HG02623 (cell line): ENCODE measurements at regions not wholly inside any gene's neighbourhood (a gene's known extent, or its start where the extent isn't known, plus 50 kb on each side); places are given as distances from the start of the nearest gene placed in this dataset.

ENCODE experiments used
- ATAC-seq: cut with Tn5 transposase; IDR thresholded peaks from one replicate; pipeline ENCODE4 v1.9.1; 2021; ENCODE audit warnings: moderate library complexity; ENCODE audit not compliant: unreplicated experiment

GRCh38 chr2:196248467-196249094 lies 77.2 kb upstream of the STK17B start:
- ATAC-seq = no peak

GRCh38 chr2:196249171-196249570 lies 77.8 kb upstream of the STK17B start:
- ATAC-seq = no peak

- peak; percentile 90 for ATAC-seq
These were observed 78.5 kb upstream of the STK17B start for GRCh38 chr2:196249860-196250259.

- no peak for ATAC-seq
These were observed 79.8 kb upstream of the STK17B start for GRCh38 chr2:196251132-196251531.

GRCh38 chr2:196252408-196253115 lies 81.2 kb upstream of the STK17B start:
- no peak for ATAC-seq

- ATAC-seq = no peak
These were observed 81.7 kb upstream of the STK17B start for GRCh38 chr2:196253116-196253480.

- ATAC-seq = no peak
These were observed 85.2 kb upstream of the STK17B start for GRCh38 chr2:196256585-196256984.

GRCh38 chr2:196257086-196257485 lies 85.7 kb upstream of the STK17B start:
- ATAC-seq = no peak

- ATAC-seq = no peak
These were observed 87.0 kb upstream of the STK17B start for GRCh38 chr2:196258407-196258806.

GRCh38 chr2:196259507-196260481 lies 88.4 kb upstream of the STK17B start:
- no peak for ATAC-seq

GRCh38 chr2:196260546-196260945 lies 89.2 kb upstream of the STK17B start:
- ATAC-seq = no peak

GRCh38 chr2:196262606-196263005 lies 91.2 kb upstream of the STK17B start:
- no peak for ATAC-seq

- ATAC-seq = peak; percentile 96
These were observed 91.9 kb upstream of the STK17B start for GRCh38 chr2:196263181-196263747.

- no peak for ATAC-seq
These were observed 95.0 kb upstream of the STK17B start for GRCh38 chr2:196266351-196266750.

- no peak for ATAC-seq
These were observed 95.5 kb upstream of the STK17B start for GRCh38 chr2:196266855-196267254.

GRCh38 chr2:196268025-196268424 lies 96.6 kb upstream of the STK17B start:
- no peak for ATAC-seq

GRCh38 chr2:196268538-196269338 lies 97.4 kb upstream of the STK17B start:
- peak; percentile 41 for ATAC-seq

GRCh38 chr2:196271795-196272194 lies 100.4 kb upstream of the STK17B start:
- ATAC-seq = no peak

GRCh38 chr2:196274387-196274809 lies 103.0 kb upstream of the STK17B start:
- ATAC-seq = peak; percentile 52

GRCh38 chr2:196275646-196276352 lies 104.4 kb upstream of the STK17B start:
- ATAC-seq = no peak
